Body of pancreas (tissue), 4 donors: ENCODE measurements at regions not wholly inside any gene's neighbourhood (a gene's known extent, or its start where the extent isn't known, plus 50 kb on each side); places are given as distances from the start of the nearest gene placed in this dataset.
A peak's percentile ranks its signal among the peaks of the same experiment; 100 is the strongest.

Source experiments
- ATAC-seq: fragments of 150-250 bp; one replicate; pipeline ENCODE4 v1.9.1; 2016
- DNase-seq, 4 donors: peaks; one replicate each; pipeline ENCODE4 v3.0.0-alpha.2; 2019
- H3K27ac ChIP-seq, 4 donors: fragments of 200-600 bp; sonication (generic); 1 replicate in 3 of 4; 2 replicates in 1 of 4; pipeline versions ENCODE4 v1.5.1 to v1.6.1; 2016 to 2019; ENCODE audit warnings: mild to moderate bottlenecking in 1 of 4, mixed read lengths in 1 of 4, moderate library complexity in 1 of 4
- H3K27me3 ChIP-seq, 2 donors: fragments of 200-600 bp; sonication (generic); one replicate each; pipeline ENCODE4 v1.6.0; 2016; ENCODE audit warnings: mild to moderate bottlenecking in 1 of 2
- H3K36me3 ChIP-seq, 2 donors: fragments of 200-600 bp; sonication (generic); replicated peaks in 1 of 2; 2 replicates each; pipeline ENCODE4 v1.5.1; 2016; ENCODE audit warnings: low read depth in 2 of 2; ENCODE audit not compliant: insufficient read depth in 1 of 2
- H3K4me1 ChIP-seq: fragments of 200-600 bp; sonication (generic); one replicate; pipeline ENCODE4 v1.6.0; 2016
- H3K4me3 ChIP-seq, 2 donors: fragments of 200-600 bp; sonication (generic); 1 replicate in 1 of 2; 2 replicates in 1 of 2; pipeline ENCODE4 v1.5.1; 2016 to 2019
- H3K9me3 ChIP-seq, 3 donors: fragments of 200-600 bp; sonication (generic); 1 replicate in 2 of 3; 2 replicates in 1 of 3; pipeline ENCODE4 v1.5.1; 2016
- CTCF ChIP-seq, 7 experiments: fragments of 450-650 bp in 4 of 7; fragments of 200-600 bp in 3 of 7; sonication (generic) in 3 of 7; IDR thresholded peaks; one replicate each; pipeline ENCODE4 v1.5.1; 2016 to 2019; ENCODE audit warnings: antibody characterized with exemption in 7 of 7
- POLR2A ChIP-seq, 3 donors: fragments of 450-650 bp; IDR thresholded peaks; one replicate each; pipeline ENCODE4 v1.6.1; 2016; ENCODE audit warnings: antibody characterized with exemption in 3 of 3, mild to moderate bottlenecking in 2 of 3
- WGBS, 2 donors: methylation state at CpG; one replicate each; pipeline ENCODE4 v1.1.5; 2017; 5-methylcytosine and 5-hydroxymethylcytosine counted together
- intact Hi-C: fragments of 100-400 bp; cut with DNase I; formaldehyde crosslinking; loops from one replicate; pipeline ENCODE4 v1.15.1; 2023

GRCh38 chr15:36175186-36175740 lies 404.2 kb upstream of the CDIN1 start:
- Histone ChIP-seq H3K27ac (no peak overlapping the region), H3K36me3 (no peaks in the 10 kb centered on the region), H3K4me1 (peaks cover 16% of the 10 kb centered on the region), H3K4me3 (no peak overlapping the region), H3K9me3 (no peaks in the 10 kb centered on the region), H3K27me3 (no peaks in the 10 kb centered on the region)
- intact Hi-C loops, result no loop called here
- no peak for DNase-seq
- WGBS, 2 donors, result 90 to 93% methylated on average over 8 of the region's 8 CpGs
- TF ChIP-seq POLR2A (IDR thresholded peaks at IDR 0.05) (no peak), CTCF (IDR thresholded peaks at IDR 0.05) (no peak)
- ATAC-seq, result no peak

GRCh38 chr15:36175741-36176291 lies 403.6 kb upstream of the CDIN1 start:
- peaks cover 16% of the 10 kb centered on the region for H3K4me1 ChIP-seq
- intact Hi-C loops, result no loop called here
- no peaks in the 10 kb centered on the region for H3K27me3 ChIP-seq
- DNase-seq (no peak), ATAC-seq (no peak)
- 39 to 42% methylated on average over 2 of the region's 2 CpGs for WGBS, 2 donors
- no peaks in the 10 kb centered on the region for H3K9me3 ChIP-seq
- TF ChIP-seq CTCF (IDR thresholded peaks at IDR 0.05) (no peak), POLR2A (IDR thresholded peaks at IDR 0.05) (no peak)
- no peak overlapping the region for H3K4me3 ChIP-seq
- H3K36me3 ChIP-seq, result no peaks in the 10 kb centered on the region
- H3K27ac ChIP-seq, result no peak overlapping the region

- Histone ChIP-seq H3K36me3 (no peaks in the 10 kb centered on the region), H3K9me3 (no peaks in the 10 kb centered on the region), H3K4me3 (no peak overlapping the region), H3K27ac (peak overlapping the region in 3 of 4 donors; percentile 4 to 19 (median 8)), H3K4me1 (peaks cover 16% of the 10 kb centered on the region), H3K27me3 (no peaks in the 10 kb centered on the region)
- peak in 1 of 4 donors; percentile 24 for DNase-seq
- no peak for TF ChIP-seq CTCF (IDR thresholded peaks at IDR 0.05)
- TF ChIP-seq POLR2A (IDR thresholded peaks at IDR 0.05), result no peak
- ATAC-seq, result peak; percentile 91
- WGBS, 2 donors, result 32 to 46% methylated on average over 1 of the region's 1 CpG
- intact Hi-C loops, result no loop called here
Measured at GRCh38 chr15:36177590-36178302, 401.7 kb upstream of the CDIN1 start.

GRCh38 chr15:36178303-36178633 lies 401.2 kb upstream of the CDIN1 start:
- Histone ChIP-seq H3K36me3 (no peaks in the 10 kb centered on the region), H3K9me3 (no peaks in the 10 kb centered on the region), H3K4me1 (peaks cover 16% of the 10 kb centered on the region), H3K27me3 (no peaks in the 10 kb centered on the region), H3K4me3 (no peak overlapping the region), H3K27ac (peak overlapping the region in 1 of 4 donors; percentile 8)
- TF ChIP-seq CTCF (IDR thresholded peaks at IDR 0.05) (no peak), POLR2A (IDR thresholded peaks at IDR 0.05) (no peak)
- WGBS, 2 donors, result 68% methylated on average over 2 of the region's 2 CpGs
- no peak for ATAC-seq
- no peak for DNase-seq
- intact Hi-C loops, result no loop called here
